ENCODE measurements at regions not wholly inside any gene's neighbourhood (a gene's known extent, or its start where the extent isn't known, plus 50 kb on each side); places are given as distances from the start of the nearest gene placed in this dataset.

DNA sequence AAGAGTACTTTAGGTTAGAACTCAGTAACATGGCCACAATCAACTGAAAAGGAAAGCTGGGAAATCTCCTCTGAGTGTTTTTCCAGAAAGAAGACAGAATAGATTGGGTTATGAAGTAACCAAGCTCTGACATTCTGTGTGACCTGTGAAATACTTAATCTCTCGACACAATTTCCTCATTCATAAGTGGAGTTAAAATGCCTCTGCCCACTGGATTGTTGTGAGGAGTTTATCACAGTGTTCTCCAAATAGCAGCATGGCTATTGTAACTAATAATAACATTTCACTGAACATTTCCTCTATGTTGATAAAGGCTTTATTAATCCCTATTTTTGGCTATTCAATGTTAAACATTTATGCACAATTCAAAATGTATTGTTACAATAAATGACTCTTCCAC is 311.0 kb downstream of the GABRB2 start:
- no peak for DNase-seq

DNA sequence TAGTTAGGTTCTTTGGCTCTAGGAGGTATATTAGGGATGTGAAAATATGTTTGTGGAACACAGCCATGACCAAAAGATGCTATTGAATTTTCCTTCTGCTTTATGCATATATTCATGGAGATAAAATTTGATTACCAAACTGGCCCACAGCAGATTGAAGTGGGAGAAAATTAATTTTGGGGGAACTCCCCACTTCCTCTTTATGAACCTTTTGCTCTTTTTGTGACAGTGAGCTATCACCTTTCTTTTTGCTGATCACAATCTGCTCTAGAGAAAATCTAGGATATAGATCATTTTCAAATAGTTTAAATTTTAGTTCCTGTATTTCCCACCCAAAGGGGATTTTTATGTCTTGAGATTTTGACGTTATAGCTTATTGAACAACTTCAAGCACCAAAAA is 313.0 kb downstream of the GABRB2 start:
- DNase-seq: no peak

DNA sequence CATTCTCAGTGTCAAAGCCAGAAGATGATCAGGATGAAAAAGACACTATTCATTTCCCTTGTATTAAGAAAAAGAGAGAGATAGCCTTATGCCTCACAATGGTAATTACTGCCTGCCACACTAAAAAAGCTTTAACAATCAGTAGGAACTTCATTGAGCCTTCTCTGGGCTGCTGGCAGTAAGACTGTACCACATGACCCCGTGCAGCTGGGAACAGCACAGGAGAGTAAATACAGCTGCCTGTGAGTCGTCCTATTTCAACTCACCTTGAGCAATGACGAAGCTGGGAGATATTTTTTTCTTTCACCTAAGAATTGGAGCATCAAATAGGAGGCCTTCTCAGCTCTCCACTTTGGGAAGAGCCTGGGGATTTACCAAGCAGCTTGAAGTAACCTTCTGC is 316.3 kb downstream of the GABRB2 start:
- DNase-seq: no peak

DNA sequence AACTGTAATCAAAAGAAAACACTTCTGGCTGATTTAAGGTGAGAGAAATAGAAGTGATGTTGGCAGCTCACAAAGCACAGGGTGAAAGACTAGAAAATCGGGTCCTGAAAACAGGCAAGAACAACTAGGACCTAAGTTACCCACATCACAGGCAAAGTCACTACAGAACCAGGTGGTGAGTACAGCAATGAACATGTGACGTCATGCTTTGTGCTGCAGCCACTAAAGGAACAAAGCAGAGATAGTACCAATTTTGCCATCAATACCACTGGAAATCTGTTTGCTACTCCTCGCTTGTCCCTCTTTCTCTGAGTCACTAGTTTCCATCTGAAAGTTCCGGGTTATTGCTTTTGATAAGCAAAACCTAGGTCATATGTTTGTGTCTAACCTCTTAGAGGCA is 326.7 kb downstream of the GABRB2 start:
- no peak for DNase-seq

DNA sequence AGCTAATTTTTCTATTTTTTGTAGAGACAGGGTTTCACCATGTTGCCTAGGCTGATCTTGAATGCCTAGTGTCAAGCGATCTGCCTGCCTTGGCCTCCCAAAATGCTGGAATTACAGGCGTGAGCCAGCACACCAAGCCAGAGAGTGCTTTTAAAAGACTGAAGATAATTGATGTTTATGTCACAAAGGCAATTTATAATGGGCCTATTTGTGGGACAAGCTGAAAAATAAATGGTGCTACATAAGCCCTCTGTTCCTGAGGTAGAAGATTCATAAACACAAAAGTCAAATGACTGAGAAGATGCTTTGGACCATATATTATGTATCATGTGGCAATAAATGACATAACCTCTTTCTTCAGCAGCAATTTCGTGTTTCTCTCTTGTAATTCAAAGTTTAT is 329.6 kb downstream of the GABRB2 start:
- no peak for DNase-seq

DNA sequence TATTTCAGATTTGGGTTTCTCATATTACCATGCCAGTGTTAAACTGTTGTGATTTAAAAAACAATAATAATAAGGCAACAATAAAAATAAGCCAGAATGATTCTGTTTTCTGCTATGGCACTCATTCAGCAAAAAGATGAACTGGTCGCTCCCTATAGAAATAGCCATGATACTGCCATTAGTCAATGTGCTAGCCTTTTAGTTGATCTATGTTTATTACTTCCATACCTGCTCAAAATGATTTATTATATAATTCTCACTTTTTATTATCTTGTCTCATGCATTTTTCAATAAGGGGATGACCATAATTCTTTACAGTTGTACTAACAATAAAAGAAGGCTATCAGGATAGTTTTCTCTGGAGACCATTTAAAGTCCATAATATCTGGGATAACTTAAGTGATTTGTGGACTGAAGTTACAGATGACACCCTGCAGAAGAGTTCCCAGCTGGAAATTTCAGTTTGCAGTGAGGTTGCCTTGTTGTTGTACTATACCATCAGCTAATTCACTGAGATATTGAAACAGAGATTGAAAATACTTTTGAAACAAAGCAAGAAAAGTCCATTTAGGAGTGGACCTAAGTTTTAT is 334.3 kb downstream of the GABRB2 start:
- no peak for DNase-seq

DNA sequence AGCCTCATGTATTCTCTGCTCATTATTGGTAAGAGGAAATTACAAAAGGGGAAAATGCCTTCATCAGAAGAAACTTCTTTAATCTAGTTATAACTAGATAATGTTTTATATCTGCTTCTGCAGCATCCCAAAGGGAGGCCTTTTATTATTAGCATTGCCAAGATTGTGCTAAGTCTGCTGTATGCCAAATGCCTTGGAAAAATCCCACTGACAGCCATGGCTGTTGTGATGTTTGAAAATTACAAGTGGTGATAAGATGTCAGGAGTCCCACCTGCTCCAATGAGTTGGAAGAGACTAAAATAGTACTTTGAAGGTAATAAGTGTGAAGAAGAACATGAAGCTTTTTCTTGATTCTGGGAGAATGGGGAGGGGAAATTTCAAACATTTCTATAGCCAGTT is 345.0 kb downstream of the GABRB2 start:
- DNase-seq: no peak

DNA sequence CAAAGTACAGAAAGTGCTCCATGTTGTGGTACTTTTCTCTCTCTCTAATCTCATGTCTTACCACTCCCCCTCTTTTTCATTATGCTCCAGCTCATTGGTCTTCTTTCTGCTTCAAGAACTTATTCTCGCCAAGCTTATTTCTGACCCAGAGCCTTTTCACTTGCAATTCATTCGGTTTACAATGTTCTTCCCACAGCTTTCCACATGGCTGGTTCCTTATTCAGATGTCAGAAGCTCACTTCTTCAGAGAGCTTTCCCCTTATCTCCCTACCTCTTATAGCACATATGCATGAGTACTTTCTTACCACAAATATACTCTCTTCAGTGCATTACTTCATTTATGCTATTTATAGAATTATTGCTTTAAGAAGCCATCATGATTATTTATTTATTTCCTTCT is 338.8 kb upstream of the ATP10B start:
- DNase-seq: no peak

DNA sequence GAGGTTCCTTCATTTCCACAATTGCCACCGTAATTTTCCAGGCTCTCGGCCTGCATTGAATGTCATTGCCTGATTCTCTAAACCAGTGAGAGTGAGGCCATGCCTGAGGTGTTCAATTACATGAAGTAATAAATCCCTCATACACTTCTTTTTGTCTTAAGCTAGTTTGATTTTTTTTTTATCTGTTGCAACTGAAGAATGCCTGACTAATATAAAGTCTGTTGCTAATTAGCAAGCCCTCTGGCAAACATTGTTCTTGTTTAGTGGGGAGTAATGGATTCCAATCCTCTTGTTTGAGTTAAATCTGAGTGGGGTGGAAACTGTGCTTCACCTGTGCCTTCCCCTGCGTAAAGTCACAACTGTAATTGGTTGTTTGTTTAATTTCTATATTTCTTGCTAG is 338.1 kb upstream of the ATP10B start:
- DNase-seq: no peak

DNA sequence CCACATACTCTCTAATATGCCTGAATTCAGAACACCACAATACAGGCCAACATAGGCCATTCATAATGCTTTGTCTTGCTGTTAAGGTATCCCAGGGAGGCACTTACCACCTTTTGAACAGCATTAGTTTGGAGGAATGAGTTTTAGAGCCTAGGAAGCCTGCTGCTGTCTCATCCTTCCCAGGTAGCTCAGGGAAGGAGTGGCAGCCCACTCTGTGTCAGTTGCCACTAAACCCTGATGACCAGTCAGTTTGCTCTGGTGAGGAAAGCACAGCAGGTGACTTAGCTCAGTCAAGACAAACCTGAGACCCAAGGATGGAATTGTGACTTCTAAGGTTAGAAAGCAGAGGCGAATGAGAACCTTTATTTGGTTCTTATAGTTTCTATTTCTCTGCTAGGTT is 337.4 kb upstream of the ATP10B start:
- no peak for DNase-seq

DNA sequence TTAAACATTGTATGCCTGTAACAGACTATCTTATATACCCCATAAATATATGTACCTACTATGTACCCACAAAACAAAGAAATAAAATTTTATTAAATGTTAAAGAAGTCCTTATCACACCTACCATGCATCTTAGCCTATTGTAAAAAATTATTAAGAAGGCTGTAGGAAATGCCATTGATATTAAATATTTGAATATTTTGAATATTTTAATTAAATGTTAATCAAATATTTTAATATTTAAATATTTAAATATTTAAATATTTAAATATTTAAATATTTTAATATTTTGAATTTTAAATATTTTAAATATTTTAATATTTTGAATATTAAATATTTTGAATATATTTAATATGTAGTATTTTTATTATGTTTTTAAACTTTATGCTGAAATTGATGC is 331.5 kb upstream of the ATP10B start:
- DNase-seq: no peak

DNA sequence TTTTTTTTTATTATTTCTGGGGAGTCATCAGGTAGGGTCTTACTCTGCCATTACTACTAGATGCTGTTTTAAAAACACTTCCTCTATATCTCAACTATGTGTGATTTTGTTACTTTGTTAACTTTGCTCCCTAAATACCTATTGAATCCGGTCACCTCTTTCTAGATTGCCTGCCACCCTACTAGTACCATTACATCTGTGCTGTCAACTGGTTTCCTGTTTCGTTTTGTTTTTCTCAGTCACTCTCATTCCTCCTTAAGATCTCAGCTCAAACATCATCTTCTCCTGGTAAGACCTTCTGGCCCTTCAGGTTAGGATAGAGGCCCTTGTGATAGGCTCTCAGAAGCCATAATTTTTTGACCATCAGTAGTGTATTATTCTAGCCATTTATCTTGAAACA is 324.2 kb upstream of the ATP10B start:
- no peak for DNase-seq

DNA sequence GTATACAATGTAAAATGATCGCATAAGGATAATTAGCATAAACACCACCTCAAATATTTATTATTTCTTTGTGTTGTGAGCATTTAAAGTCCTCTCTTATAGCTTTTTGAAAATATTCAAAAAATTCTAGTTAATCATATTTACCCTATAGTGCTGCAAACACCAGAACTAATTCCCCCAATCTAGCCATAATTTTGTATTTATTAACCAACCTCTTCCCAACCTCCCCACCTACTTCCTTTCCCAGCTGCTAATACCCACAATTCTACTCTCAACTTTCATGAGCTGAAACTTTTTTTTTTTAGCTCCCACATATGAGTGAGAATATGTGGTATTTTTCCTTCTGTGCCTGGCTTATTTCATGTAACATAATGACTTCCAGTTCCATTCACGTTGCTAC is 317.8 kb upstream of the ATP10B start:
- DNase-seq: no peak

DNA sequence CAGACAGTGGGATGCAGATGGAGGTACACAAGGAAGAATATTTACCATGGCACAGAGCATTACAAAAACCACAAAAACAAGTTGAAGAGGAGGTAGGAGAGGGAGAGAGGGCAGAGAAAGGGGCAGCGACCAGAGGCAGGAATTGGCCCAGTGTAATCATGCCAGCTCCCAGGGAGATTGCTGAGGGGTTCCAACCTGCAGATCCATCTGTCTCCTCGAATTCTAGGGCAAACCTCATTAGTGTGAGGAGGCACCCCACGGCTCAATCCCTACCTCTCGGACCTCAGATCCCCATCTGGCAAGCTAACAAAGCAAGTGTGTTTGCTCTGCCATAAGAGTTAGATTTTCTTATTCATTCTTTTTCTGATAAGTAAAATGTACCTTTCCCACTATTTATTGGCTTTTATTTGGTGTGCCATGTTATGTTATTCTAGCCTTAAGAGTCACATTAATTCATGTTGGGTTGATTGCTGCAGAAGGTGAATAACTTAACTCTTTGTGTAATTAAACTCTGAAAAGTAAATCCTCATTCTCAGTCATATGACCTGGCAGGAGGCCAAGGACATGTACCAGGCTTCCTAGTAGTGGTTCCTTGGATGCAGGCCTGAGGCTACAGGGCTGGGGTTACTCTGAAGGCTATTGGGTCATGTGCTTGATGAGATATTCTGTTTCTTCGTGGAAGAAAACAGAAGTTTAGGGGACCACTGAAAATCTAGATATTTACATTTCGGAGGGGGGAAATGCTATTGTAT is 315.2 kb upstream of the ATP10B start:
- DNase-seq: no peak

DNA sequence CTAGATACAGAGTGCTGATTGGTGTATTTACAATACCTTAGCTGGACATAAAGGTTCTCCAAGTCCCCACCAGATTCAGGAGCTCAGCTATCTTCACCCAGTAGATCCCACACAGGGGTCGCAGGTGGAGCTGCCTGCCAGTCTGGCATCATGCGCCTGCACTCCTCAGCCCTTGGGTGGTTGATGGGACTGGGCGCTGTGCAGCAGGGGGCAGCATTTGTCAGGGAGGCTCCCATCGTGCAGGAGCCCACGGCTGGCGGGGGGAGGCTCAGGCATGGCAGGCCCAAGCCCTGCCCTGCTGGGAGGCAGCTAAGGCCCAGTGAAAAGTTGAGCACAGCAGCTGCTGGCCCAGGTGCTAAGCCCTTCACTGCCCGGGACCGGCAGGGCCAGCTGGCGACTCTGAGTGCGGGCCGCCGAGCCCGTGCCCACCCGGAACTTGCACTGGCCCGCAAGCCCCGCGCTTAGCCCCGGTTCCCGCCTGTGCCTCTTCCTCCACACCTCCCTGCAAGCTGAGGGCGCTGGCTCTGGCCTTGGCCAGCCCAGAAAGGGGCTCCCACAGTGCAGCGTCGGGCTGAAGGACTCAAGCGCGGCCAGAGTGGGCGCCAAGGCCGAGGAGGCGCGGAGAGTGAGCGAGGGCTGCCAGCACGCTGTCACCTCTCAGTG is 314.1 kb upstream of the ATP10B start:
- DNase-seq: no peak

DNA sequence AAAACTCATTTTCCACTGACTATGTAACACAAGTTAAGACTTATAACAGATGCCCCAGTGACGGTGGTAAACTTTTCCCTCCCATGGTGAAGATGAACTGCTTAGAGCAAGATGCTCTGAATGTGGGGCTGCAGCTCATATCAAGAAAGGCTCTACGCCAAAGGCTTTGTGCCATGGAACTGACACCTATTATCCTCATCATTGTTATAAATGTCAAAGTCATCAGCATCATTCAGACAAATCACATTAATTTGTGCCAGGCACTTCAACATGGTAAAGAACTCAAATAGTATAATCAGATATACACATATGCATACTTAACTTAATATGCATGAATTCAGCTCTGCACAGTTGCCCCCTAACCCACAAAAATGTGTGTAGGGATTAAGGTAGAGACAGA is 305.9 kb upstream of the ATP10B start:
- DNase-seq: no peak

DNA sequence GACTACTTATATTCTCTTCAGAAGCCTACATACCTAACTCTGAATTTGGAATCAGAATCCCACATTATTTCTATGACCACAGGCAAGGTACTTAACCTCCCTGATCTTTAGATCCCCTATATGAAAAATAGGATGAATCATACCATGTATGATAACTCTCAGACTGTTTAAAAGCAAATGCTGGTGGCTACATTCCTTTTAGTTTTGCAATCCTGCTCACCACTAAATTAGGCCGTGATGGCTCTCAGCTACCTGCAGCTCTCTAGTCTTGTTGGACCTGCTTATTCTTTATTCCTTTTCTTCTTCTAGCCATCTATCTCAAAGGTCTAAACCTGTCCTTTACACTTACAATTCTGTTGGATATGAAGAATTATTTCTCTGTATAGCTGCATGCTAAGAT is 303.4 kb upstream of the ATP10B start:
- no peak for DNase-seq

DNA sequence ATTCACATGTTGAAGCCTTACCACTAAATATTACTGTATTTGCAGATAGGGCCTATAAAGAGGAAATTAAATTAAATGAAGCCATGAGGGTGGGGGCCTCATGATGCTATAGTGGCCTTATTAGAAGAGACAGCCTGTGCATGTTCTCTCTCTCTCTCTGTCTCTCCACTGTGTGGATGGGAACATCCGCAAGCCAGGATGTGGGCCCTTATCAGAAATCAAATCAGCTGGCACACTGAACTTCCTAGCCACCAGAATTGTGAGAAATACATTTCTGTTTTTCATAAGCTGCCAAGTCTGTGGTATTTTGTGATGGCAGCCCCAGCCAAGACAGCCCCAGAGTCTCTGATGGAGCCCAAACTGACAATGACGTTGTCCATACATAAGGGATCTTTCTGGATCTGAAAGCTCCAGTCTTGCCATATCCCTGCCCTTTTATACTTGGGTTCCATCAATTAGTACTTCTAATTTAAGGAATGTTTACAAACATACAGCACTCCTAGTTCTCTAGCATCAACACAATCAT is 300.5 kb upstream of the ATP10B start:
- no peak for DNase-seq

DNA sequence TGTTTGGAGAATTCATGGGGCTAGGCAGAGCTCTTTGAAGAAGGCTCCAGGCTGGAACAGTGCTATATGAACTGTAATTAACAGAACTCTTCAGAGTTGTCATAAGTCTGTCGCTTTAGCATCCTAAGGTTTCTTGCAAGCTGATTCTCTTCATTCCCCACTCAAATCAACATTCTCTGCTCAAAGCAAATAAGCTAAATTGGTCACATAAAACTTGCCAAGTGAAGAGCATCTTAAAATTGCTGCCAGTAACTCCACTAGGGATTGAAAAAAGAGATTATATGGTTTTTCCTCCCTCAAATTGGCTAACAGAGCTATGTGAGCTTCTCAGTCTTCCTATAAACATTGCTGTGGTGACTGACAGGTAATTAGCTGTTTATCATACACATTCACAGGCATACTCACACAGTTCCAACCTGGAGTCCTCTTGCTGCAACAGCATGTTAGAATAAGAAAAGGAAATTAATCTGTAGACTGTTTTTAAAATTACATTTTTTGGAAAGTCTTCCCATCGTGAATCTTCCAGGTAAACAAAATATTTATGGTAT is 298.5 kb upstream of the ATP10B start:
- DNase-seq: no peak

DNA sequence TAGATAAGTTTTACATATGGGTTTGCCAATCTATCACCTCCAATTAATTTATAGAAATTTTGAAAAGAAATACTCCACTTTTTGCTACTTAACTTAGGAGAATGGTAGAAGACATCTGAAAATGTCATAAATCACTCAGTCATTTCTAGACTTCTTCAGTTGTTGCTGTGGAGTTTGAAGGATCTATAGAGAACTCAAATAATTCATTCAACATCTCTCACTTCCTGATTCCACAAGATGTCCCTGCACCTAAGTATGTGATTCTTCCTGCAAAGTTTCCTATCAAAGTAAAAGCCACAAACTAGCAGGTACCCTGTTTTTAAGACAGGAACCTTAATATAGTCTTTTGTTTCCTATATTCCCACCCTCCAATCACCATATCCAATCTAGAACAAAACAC is 297.1 kb upstream of the ATP10B start:
- no peak for DNase-seq

DNA sequence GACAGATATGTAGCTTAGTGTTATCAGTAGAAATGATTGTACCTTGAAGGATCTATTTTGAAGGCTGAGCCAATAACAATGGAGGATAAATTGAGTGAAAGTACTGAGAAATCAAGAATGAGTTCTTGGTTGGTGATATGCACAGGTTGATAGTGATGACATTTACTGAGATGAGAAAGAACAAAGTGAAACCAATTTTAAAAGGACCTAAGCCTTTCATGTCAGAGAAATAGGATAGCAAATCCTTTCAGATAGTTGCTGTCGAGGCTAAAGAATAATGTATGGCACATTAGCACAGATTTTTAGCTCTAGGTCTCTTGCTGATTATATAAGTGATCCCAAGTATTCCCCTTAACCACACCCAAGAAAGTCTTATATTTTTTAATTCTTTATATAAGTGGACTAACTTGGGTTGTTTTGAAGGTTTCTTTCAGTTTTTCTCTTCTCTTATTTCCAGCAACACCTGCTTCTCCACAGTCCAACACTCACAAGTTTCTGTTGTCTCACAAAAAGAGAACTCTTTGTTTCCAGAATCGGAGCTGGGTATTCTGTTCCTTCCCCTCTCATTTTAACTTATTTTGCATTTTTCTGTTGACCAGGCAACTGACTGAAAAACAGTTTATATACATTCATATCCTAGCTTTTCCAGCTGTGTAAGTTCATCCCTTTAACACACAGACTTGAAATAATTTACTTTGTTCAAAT is 286.9 kb upstream of the ATP10B start:
- DNase-seq: no peak

DNA sequence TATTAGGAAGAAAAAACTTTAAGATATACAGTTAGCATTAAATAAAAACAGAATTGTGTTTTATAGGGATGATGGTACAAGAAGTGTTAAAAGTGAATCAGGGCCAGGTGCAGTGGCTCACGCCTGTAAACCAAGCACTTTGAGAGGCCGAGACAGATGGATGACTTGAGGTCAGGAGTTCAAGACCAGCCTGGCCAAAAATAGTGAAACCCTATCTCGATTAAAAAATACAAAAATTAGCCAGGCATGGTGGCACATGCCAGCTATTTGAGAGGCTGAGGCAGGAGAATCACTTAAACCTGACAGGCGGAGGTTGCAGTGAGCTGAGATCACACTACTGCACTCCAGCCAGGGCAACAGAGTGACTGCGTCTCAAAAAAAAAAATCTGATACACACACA is 282.9 kb upstream of the ATP10B start:
- DNase-seq: no peak

DNA sequence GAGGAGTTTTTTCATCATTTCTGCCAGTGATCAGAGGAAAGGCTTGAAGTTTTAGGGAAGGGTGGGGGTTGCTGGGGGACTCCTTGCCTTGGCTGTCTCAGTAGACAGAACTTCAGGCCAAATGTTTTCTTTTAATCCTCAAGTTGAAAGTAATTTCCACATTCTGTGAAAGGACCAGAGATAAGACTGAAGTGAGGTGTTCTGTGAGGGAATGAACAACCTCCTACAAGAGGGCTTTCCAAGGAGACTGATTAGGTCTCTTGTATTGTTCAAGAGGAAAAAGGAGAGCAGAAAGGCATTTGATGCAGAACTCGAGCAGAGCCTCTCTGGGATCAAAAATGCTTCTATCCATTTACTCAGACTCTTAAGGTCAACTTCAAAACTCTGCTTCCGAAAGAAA is 282.1 kb upstream of the ATP10B start:
- DNase-seq: no peak

All from fibroblast of skin of scalp (primary cell).